ENCODE measurements at regions not wholly inside any gene's neighbourhood (a gene's known extent, or its start where the extent isn't known, plus 50 kb on each side); places are given as distances from the start of the nearest gene placed in this dataset.

DNA sequence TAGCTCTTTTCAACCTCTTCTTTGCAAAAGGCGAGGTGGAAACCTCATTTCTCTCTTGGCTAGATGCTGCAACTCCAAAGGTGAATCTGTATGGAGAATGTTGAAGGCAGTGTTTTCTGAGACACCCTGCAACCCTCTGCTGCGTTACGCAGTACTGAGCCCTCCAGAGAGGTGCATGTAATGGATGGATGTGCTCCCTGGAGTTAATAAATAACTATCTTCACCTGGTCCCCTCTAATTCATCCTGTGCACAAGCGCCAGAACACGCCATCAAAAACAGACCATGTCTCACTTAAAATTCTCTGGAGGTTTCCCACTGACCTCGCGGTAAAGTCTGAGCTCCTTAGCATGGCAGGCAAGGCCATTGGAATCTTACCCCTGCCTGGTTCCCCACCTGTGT, 234.4 kb upstream of the PWP1 start:
- TF ChIP-seq, protein P1, sequence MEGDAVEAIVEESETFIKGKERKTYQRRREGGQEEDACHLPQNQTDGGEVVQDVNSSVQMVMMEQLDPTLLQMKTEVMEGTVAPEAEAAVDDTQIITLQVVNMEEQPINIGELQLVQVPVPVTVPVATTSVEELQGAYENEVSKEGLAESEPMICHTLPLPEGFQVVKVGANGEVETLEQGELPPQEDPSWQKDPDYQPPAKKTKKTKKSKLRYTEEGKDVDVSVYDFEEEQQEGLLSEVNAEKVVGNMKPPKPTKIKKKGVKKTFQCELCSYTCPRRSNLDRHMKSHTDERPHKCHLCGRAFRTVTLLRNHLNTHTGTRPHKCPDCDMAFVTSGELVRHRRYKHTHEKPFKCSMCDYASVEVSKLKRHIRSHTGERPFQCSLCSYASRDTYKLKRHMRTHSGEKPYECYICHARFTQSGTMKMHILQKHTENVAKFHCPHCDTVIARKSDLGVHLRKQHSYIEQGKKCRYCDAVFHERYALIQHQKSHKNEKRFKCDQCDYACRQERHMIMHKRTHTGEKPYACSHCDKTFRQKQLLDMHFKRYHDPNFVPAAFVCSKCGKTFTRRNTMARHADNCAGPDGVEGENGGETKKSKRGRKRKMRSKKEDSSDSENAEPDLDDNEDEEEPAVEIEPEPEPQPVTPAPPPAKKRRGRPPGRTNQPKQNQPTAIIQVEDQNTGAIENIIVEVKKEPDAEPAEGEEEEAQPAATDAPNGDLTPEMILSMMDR (IDR thresholded peaks at IDR 0.05), result no peak
- no peak for TF ChIP-seq POLR2A (IDR thresholded peaks at IDR 0.05)
- Histone ChIP-seq H3K27me3 (no peaks in the 10 kb centered on the region), H3K27ac (no peak overlapping the region), H3K4me3 (no peak overlapping the region), H3K4me1 (replicated peaks in 1 of 2) (no peaks in the 10 kb centered on the region), H3K9me3 (replicated peaks in 1 of 3) (no peaks in the 10 kb centered on the region), H3K36me3 (replicated peaks in 1 of 2) (no peaks in the 10 kb centered on the region)
- intact Hi-C loops (cut with DNase I), result loop anchor here in 1 of 2 donors (10.0 kb wide), 1 partner anchor 134 kb away; no protein-coding TSS in a partner anchor
- WGBS, 4 donors, result 83 to 87% (median 84%) methylated on average over 7 of the region's 7 CpGs
- DNase-seq, result no peak

DNA sequence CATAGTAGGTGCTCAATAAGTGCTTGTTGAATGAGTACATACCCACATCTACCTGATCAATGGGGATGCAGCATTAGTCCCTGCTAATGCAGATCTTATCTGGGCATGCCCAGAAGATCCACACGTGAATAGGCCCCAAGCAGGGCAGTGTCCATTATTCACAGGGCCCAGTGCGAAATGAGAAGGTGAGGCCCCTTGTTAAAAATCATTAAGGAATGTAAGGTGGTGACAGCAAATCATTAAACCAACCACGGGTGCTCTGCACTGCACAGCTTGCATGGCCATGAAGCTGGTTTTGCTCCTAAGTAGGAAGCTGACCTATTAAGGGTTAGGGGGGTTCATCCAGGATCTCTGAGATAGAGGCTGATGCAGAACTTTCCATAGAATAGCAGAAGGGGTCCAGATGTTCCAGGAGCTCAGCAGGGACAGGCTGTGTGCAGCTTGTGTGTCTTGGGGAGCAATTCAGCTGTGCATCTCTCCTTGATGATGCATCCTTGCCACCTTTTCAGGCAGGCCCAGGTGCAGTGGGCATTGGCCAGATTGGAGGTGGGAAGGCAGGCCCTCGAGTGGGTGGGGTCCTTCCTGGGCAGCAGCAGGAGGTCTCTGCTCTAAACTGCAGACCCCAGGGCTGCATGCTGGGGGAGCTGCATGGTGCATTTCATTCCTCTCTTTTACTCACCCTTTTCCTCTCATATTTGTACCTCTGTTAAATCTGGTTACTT, 231.3 kb upstream of the PWP1 start:
- no peaks in the 10 kb centered on the region for H3K36me3 ChIP-seq (replicated peaks in 1 of 2)
- no peaks in the 10 kb centered on the region for H3K27me3 ChIP-seq
- H3K27ac ChIP-seq, result no peak overlapping the region
- intact Hi-C loops (cut with DNase I), result loop anchor here in 1 of 2 donors (10.0 kb wide), 1 partner anchor 131 kb away; no protein-coding TSS in a partner anchor
- TF ChIP-seq POLR2A (IDR thresholded peaks at IDR 0.05), result no peak
- TF ChIP-seq, protein P1 (IDR thresholded peaks at IDR 0.05), result no peak
- no peaks in the 10 kb centered on the region for H3K9me3 ChIP-seq (replicated peaks in 1 of 3)
- 75 to 94% (median 81%) methylated on average over 3 to 4 of the region's 4 CpGs for WGBS, 4 donors
- no peak for DNase-seq
- H3K4me3 ChIP-seq, result no peak overlapping the region
- peaks cover under 1 to 5% of the 10 kb centered on the region in 2 donors for H3K4me1 ChIP-seq (replicated peaks in 1 of 2)

DNA sequence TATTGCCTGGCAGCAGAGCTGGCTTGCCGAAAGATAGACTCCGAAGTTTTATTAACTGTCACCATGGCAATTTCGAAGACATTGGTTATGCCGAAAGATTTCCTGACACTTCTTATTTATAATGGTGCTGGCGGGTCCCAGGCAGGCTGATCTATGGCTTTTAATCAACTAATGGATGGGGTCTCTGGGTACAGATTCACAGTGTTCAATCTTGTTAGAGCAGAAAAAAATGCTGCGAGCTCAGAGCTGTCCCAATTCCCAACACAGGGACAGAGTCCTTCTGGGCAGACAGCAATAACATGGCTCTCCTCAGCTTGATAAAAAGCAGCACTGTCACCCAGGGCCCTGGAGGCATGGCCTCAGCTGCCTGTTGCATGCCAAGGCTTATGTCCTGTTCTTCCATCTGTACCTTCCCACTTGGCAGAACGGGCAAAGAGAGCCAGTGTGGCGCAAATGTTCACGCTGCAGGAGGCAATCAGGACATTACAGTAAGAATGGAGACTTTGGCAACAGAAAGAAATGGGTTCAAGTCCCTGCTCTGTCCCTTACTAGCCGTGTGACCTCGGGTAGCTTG, 228.2 kb upstream of the PWP1 start:
- H3K9me3 ChIP-seq (replicated peaks in 1 of 3), result no peaks in the 10 kb centered on the region
- H3K36me3 ChIP-seq (replicated peaks in 1 of 2), result no peaks in the 10 kb centered on the region
- TF ChIP-seq, protein P1 (IDR thresholded peaks at IDR 0.05), result no peak
- TF ChIP-seq POLR2A (IDR thresholded peaks at IDR 0.05), result no peak
- intact Hi-C loops (cut with DNase I), result loop anchor here in 1 of 2 donors (10.0 kb wide), 1 partner anchor 127 kb away; no protein-coding TSS in a partner anchor
- peaks cover 19 to 27% of the 10 kb centered on the region in 2 donors for H3K4me1 ChIP-seq (replicated peaks in 1 of 2)
- H3K27ac ChIP-seq, result no peak overlapping the region
- H3K4me3 ChIP-seq, result no peak overlapping the region
- peak in 2 of 7 donors; percentile 24 to 57 for DNase-seq
- WGBS, 4 donors, result 73 to 78% (median 76%) methylated on average over 11 of the region's 11 CpGs
- no peaks in the 10 kb centered on the region for H3K27me3 ChIP-seq

DNA sequence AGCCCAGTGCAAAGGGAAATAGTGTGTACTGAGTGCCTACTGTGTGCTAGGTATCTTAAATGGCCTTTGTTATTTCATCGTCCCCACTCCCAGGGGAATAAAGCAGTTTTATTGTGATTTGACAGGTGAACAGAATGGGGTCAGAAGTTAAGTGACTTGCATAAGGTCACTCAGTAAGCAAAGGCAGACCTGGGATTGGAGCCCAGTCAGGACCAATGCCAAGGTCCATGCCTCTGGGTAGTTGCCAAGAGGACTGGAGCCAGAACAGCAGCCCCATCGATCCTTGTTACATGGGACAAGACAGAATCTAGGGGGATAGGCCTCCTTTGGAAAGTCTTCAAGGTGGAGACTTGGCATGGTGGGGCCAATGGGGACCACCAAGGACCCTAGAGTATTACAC, 227.4 kb upstream of the PWP1 start:
- Histone ChIP-seq H3K36me3 (replicated peaks in 1 of 2) (no peaks in the 10 kb centered on the region), H3K27me3 (no peaks in the 10 kb centered on the region), H3K27ac (no peak overlapping the region), H3K9me3 (replicated peaks in 1 of 3) (no peaks in the 10 kb centered on the region), H3K4me3 (no peak overlapping the region), H3K4me1 (replicated peaks in 1 of 2) (peaks cover 19 to 27% of the 10 kb centered on the region in 2 donors)
- 24 to 36% (median 29%) methylated on average over 2 of the region's 2 CpGs for WGBS, 4 donors
- DNase-seq, result peak; percentile 58 to 90 (median 80)
- intact Hi-C loops (cut with DNase I), result loop anchor here in 1 of 2 donors (10.0 kb wide), 1 partner anchor 127 kb away; no protein-coding TSS in a partner anchor
- TF ChIP-seq POLR2A (IDR thresholded peaks at IDR 0.05), result no peak
- TF ChIP-seq, protein P1 (IDR thresholded peaks at IDR 0.05), result no peak
